ENCODE measurements at regions not wholly inside any gene's neighbourhood (a gene's known extent, or its start where the extent isn't known, plus 50 kb on each side); places are given as distances from the start of the nearest gene placed in this dataset.
"Not testable (repeated sequence)": the region's sequence is repeated elsewhere in the genome, so short reads cannot be mapped to it uniquely, and the experiment has no call there.

- no peak overlapping the region for H3K4me3 ChIP-seq (ENCODE audit: low read depth, low read length)
- no peak overlapping the region for H3K27ac ChIP-seq
- no peaks in the 10 kb centered on the region for H3K27me3 ChIP-seq (ENCODE audit: insufficient read depth, low read depth, severe bottlenecking)
- no peak for DNase-seq
- H3K9me3 ChIP-seq (ENCODE audit: severe bottlenecking) = no peaks in the 10 kb centered on the region
- no peaks in the 10 kb centered on the region for H3K36me3 ChIP-seq
- TF ChIP-seq, protein P1, sequence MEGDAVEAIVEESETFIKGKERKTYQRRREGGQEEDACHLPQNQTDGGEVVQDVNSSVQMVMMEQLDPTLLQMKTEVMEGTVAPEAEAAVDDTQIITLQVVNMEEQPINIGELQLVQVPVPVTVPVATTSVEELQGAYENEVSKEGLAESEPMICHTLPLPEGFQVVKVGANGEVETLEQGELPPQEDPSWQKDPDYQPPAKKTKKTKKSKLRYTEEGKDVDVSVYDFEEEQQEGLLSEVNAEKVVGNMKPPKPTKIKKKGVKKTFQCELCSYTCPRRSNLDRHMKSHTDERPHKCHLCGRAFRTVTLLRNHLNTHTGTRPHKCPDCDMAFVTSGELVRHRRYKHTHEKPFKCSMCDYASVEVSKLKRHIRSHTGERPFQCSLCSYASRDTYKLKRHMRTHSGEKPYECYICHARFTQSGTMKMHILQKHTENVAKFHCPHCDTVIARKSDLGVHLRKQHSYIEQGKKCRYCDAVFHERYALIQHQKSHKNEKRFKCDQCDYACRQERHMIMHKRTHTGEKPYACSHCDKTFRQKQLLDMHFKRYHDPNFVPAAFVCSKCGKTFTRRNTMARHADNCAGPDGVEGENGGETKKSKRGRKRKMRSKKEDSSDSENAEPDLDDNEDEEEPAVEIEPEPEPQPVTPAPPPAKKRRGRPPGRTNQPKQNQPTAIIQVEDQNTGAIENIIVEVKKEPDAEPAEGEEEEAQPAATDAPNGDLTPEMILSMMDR (IDR thresholded peaks at IDR 0.05; ENCODE audit: low read depth, low read length) = no peak
Observed at GRCh38 chr5:126053630-126054029, 369.6 kb upstream of the GRAMD2B start.

DNA sequence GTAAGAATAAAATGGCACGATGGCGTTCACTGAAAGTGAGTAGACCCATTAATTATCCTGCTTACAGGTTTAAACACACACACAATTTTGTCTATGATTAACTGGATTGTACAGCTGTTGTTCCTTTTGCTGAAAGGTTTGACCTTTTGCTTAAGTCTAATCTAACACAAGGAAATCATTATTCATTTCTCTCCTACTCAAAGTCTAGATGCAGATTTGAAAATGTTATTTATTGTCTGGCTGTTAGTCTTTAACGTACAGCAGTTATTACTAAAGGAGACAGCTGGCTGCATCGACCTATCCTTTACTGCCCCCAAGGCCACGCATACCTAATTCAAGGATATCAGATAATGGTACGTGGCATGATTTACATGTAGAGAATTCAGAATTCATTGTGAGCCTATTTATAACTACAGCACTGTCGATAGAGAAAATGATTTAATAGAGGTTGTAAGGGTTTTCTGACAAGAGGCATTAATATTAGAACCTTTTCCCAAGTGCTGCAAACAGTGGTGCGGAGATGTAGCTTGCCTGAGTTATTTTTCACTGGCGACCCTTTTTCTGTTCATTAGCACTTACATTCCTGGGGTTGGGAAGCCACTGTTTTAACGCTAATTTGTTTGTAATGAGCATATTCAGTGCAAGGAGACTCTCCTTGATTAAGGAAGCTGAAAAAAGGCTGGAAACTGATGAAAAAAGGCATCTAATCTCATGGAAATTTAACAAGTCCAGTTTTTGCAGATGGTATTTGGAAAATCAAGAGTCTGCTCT is 368.4 kb upstream of the GRAMD2B start:
- Histone ChIP-seq H3K36me3 (no peaks in the 10 kb centered on the region), H3K27ac (peak overlapping the region; percentile 40), H3K27me3 (ENCODE audit: insufficient read depth, low read depth, severe bottlenecking) (no peaks in the 10 kb centered on the region), H3K4me3 (ENCODE audit: low read depth, low read length) (no peak overlapping the region), H3K9me3 (ENCODE audit: severe bottlenecking) (no peaks in the 10 kb centered on the region)
- DNase-seq = peak; percentile 18
- TF ChIP-seq, protein P1 (IDR thresholded peaks at IDR 0.05; ENCODE audit: low read depth, low read length) = no peak

DNA sequence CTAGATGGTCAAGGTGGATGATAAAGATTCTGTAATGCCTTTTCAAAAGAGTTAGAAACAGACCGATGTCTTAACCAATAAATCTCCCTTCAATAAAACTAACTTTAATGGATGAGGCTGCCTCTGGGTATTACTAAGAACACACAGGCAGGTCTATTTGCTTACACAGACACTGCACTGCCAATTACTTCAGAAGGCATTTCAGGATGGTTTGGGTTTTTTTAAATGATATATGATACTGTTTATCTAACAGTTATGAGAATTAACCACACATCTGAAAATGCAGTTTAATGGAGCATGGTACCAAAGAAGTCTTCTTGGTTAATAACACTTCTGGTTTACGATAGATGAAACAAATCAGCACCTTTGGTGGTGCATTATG is 367.9 kb upstream of the GRAMD2B start:
- Histone ChIP-seq H3K27me3 (ENCODE audit: insufficient read depth, low read depth, severe bottlenecking) (no peaks in the 10 kb centered on the region), H3K9me3 (ENCODE audit: severe bottlenecking) (no peaks in the 10 kb centered on the region), H3K4me3 (ENCODE audit: low read depth, low read length) (no peak overlapping the region), H3K27ac (peak overlapping the region; percentile 40), H3K36me3 (no peaks in the 10 kb centered on the region)
- TF ChIP-seq, protein P1 (IDR thresholded peaks at IDR 0.05; ENCODE audit: low read depth, low read length) = no peak
- no peak for DNase-seq

GRCh38 chr5:126056352-126056751 is 366.9 kb upstream of the GRAMD2B start:
- TF ChIP-seq, protein P1 (IDR thresholded peaks at IDR 0.05; ENCODE audit: low read depth, low read length) = no peak
- no peak overlapping the region for H3K4me3 ChIP-seq (ENCODE audit: low read depth, low read length)
- DNase-seq = no peak
- no peak overlapping the region for H3K27ac ChIP-seq
- H3K9me3 ChIP-seq (ENCODE audit: severe bottlenecking) = no peaks in the 10 kb centered on the region
- H3K36me3 ChIP-seq = no peaks in the 10 kb centered on the region
- H3K27me3 ChIP-seq (ENCODE audit: insufficient read depth, low read depth, severe bottlenecking) = no peaks in the 10 kb centered on the region

DNA sequence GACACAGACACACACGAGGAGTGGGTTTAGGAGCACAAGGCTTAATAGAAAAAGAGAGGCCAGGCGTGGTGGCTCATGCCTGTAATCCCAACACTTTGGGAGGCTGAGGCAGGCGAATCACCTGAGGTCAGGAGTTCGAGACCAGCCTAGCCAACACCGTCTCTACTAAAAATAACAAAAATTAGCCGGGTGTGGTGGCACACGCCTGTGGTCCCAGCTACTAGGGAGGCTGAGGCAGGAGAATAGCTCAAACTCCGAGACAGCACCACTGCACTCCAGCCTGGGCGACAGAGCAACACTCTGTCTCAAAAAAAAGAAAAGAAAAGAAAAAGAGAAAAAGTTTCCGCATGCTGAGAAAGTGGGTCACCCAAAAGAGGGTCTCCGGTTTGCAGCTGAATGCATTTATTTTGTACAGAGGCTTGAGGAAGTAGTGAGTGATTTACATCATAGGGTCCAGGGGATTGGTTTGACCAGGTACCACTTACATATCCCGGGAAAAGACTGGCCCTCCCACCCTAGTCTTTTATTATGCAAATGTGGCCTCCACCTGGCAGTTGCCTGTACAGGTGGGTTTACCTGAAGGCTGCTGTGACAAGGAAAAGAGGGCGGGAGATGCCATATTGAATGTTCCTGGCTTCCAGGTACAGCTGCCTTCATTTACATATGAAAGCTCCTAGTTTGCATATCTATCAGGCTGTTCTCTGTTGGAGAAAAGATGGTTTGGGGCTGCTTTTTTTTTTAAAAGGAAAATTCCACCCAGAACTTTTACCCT is 366.2 kb upstream of the GRAMD2B start:
- H3K36me3 ChIP-seq = no peaks in the 10 kb centered on the region
- H3K27ac ChIP-seq = no peak overlapping the region
- no peaks in the 10 kb centered on the region for H3K9me3 ChIP-seq (ENCODE audit: severe bottlenecking)
- no peak for DNase-seq
- H3K27me3 ChIP-seq (ENCODE audit: insufficient read depth, low read depth, severe bottlenecking) = no peaks in the 10 kb centered on the region
- no peak overlapping the region for H3K4me3 ChIP-seq (ENCODE audit: low read depth, low read length)
- TF ChIP-seq, protein P1 (IDR thresholded peaks at IDR 0.05; ENCODE audit: low read depth, low read length) = no peak

- not testable (repeated sequence) for H3K9me3 ChIP-seq (ENCODE audit: severe bottlenecking); H3K27me3 ChIP-seq (ENCODE audit: insufficient read depth, low read depth, severe bottlenecking); DNase-seq; H3K4me3 ChIP-seq (ENCODE audit: low read depth, low read length); H3K36me3 ChIP-seq; H3K27ac ChIP-seq
Observed at GRCh38 chr5:126058392-126058791, 364.8 kb upstream of the GRAMD2B start.

All from WERI-Rb-1 (cell line).